Loucy (cell line): ENCODE measurements at regions not wholly inside any gene's neighbourhood (a gene's known extent, or its start where the extent isn't known, plus 50 kb on each side); places are given as distances from the start of the nearest gene placed in this dataset.

ENCODE experiments used
- EZH2phosphoT487 ChIP-seq: fragments of 200-600 bp; IDR thresholded peaks from 2 replicates; pipeline ENCODE4 v1.6.1; 2018; ENCODE audit warnings: antibody characterized with exemption, mild to moderate bottlenecking, moderate library complexity, borderline replicate concordance
- TF ChIP-seq, protein P1 (sequence below): fragments of 200-600 bp; sonication (generic); conservative IDR thresholded peaks from 2 replicates; pipeline ENCODE4 v1.5.1; 2014; ENCODE audit warnings: mild to moderate bottlenecking, antibody characterized with exemption, low read length

DNA sequence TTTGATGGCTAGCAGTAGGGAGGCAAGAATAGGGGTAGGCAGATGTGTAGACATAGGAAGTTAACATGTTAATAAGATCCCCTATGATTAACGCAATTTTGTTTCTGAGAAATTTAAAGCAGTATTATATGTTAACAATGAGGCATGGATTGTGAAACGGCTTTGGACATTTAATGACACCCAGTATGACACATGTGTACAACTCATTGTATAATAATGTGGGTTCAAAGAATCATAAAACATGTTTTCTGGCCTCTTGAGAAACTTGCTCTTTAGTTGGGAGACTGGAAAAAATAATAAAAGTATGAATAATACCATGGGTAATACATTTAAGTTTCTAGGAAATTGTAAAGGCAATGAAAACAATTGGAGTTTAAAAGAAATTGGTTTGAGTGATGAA is 332.1 kb upstream of the CDH20 start:
- TF ChIP-seq, protein P1, sequence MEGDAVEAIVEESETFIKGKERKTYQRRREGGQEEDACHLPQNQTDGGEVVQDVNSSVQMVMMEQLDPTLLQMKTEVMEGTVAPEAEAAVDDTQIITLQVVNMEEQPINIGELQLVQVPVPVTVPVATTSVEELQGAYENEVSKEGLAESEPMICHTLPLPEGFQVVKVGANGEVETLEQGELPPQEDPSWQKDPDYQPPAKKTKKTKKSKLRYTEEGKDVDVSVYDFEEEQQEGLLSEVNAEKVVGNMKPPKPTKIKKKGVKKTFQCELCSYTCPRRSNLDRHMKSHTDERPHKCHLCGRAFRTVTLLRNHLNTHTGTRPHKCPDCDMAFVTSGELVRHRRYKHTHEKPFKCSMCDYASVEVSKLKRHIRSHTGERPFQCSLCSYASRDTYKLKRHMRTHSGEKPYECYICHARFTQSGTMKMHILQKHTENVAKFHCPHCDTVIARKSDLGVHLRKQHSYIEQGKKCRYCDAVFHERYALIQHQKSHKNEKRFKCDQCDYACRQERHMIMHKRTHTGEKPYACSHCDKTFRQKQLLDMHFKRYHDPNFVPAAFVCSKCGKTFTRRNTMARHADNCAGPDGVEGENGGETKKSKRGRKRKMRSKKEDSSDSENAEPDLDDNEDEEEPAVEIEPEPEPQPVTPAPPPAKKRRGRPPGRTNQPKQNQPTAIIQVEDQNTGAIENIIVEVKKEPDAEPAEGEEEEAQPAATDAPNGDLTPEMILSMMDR = no peak
- TF ChIP-seq EZH2phosphoT487 = no peak
